Prostate gland (tissue), 2 donors: ENCODE measurements at regions not wholly inside any gene's neighbourhood (a gene's known extent, or its start where the extent isn't known, plus 50 kb on each side); places are given as distances from the start of the nearest gene placed in this dataset.

Experiments used
- DNase-seq: peaks from one replicate; pipeline ENCODE4 v3.0.0-alpha.2; 2019; ENCODE audit warnings: low spot score
- H3K27ac ChIP-seq, 2 donors: fragments of 200-600 bp; sonication (generic); 2 replicates each; pipeline ENCODE4 v1.5.1; 2017 to 2019
- H3K27me3 ChIP-seq: fragments of 200-600 bp; sonication (generic); replicated peaks from 2 replicates; pipeline ENCODE4 v1.5.1; 2019; ENCODE audit not compliant: insufficient read depth
- H3K36me3 ChIP-seq, 2 donors: fragments of 200-600 bp; sonication (generic); 1 replicate in 1 of 2; 2 replicates in 1 of 2; pipeline versions ENCODE4 v1.5.1 to v1.8.1; 2017 to 2019
- H3K4me1 ChIP-seq: fragments of 200-600 bp; sonication (generic); replicated peaks from 2 replicates; pipeline ENCODE4 v1.5.1; 2019
- H3K4me3 ChIP-seq, 2 donors: fragments of 200-600 bp; sonication (generic); 2 replicates each; pipeline ENCODE4 v1.5.1; 2017 to 2019
- H3K9me3 ChIP-seq: fragments of 200-600 bp; sonication (generic); 2 replicates; pipeline ENCODE4 v1.5.1; 2017
- POLR2A ChIP-seq: fragments of 450-650 bp; IDR thresholded peaks from one replicate; pipeline ENCODE4 v1.6.1; 2016; ENCODE audit warnings: antibody characterized with exemption, mild to moderate bottlenecking
- POLR2AphosphoS5 ChIP-seq: sonication (generic); formaldehyde crosslinking; IDR thresholded peaks from one replicate; pipeline ENCODE4 v1.6.1; 2017; ENCODE audit warnings: antibody characterized with exemption
- WGBS: methylation state at CpG from one replicate; pipeline ENCODE4 v1.1.5; 2018; 5-methylcytosine and 5-hydroxymethylcytosine counted together
- intact Hi-C: fragments of 100-400 bp; cut with DNase I; formaldehyde crosslinking; loops from one replicate; pipeline ENCODE4 v1.14.2; 2022
- TF ChIP-seq, protein P1 (sequence below), 4 experiments: fragments of 200-600 bp in 2 of 4; fragments of 450-650 bp in 2 of 4; sonication (generic) in 2 of 4; IDR thresholded peaks; 1 replicate in 3 of 4; 2 replicates in 1 of 4; pipeline ENCODE4 v1.5.1; 2016 to 2019; ENCODE audit warnings: antibody characterized with exemption in 4 of 4, mild to moderate bottlenecking in 2 of 4, moderate library complexity in 2 of 4

DNA sequence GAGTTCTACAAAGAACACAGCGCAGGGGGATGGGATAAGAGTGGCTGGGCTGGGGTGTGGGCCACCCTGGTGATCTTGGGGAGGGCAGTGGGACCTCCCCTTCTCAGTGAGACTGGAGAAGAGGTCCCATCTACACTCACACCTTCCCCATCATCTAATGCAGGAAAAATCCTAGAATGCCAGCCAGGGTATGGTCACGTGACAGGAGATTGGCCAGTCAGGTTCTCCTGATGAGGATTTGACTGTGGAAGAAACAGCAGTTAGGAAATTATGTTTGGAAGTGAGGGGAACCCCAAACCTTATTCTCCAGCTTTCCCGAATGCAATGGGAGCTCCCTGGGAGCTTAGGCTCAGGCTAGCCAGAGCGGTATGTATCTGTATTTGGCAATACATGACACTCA lies 158.8 kb upstream of the GRB10 start:
- intact Hi-C loops = no loop called here
- no peak for TF ChIP-seq POLR2A
- TF ChIP-seq, protein P1, sequence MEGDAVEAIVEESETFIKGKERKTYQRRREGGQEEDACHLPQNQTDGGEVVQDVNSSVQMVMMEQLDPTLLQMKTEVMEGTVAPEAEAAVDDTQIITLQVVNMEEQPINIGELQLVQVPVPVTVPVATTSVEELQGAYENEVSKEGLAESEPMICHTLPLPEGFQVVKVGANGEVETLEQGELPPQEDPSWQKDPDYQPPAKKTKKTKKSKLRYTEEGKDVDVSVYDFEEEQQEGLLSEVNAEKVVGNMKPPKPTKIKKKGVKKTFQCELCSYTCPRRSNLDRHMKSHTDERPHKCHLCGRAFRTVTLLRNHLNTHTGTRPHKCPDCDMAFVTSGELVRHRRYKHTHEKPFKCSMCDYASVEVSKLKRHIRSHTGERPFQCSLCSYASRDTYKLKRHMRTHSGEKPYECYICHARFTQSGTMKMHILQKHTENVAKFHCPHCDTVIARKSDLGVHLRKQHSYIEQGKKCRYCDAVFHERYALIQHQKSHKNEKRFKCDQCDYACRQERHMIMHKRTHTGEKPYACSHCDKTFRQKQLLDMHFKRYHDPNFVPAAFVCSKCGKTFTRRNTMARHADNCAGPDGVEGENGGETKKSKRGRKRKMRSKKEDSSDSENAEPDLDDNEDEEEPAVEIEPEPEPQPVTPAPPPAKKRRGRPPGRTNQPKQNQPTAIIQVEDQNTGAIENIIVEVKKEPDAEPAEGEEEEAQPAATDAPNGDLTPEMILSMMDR (IDR thresholded peaks at IDR 0.05) = no peak
- TF ChIP-seq POLR2AphosphoS5 = no peak

DNA sequence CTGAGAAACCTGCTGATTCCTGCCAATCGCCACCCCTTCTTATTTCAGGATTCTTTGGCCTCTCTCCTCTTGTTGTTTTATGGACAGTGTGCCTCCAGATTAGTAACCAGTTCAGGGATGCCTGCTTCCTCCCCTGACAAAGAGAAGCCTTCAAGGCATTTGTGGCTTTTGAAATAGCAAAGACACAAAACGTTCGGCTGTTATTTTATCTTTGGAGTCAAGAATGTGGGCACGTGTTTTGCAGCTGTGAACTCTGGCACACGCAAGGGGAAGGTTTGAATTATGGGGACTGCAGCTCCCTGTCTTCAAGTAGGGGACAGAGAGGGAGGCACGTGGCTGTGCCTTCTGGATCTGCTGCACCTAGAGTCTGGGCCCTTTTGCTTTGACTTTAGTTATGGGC lies 157.9 kb upstream of the GRB10 start:
- Histone ChIP-seq H3K27ac (no peak overlapping the region), H3K9me3 (no peaks in the 10 kb centered on the region), H3K4me3 (no peak overlapping the region), H3K27me3 (no peaks in the 10 kb centered on the region), H3K4me1 (no peaks in the 10 kb centered on the region), H3K36me3 (no peaks in the 10 kb centered on the region)
- TF ChIP-seq, protein P1 (IDR thresholded peaks at IDR 0.05) = no peak
- TF ChIP-seq POLR2A (no peak), POLR2AphosphoS5 (no peak)
- intact Hi-C loops = no loop called here
- whole genome bisulfite sequencing = 27% methylated on average over 6 of the region's 6 CpGs
- no peak for DNase-seq

More for the DNA sequence above, 158.8 kb upstream of the GRB10 start:
- Histone ChIP-seq H3K27me3 (no peaks in the 10 kb centered on the region), H3K9me3 (no peaks in the 10 kb centered on the region), H3K36me3 (no peaks in the 10 kb centered on the region), H3K4me1 (no peaks in the 10 kb centered on the region), H3K4me3 (no peak overlapping the region), H3K27ac (no peak overlapping the region)
- WGBS = 90% methylated on average over 4 of the region's 4 CpGs
- no peak for DNase-seq

DNA sequence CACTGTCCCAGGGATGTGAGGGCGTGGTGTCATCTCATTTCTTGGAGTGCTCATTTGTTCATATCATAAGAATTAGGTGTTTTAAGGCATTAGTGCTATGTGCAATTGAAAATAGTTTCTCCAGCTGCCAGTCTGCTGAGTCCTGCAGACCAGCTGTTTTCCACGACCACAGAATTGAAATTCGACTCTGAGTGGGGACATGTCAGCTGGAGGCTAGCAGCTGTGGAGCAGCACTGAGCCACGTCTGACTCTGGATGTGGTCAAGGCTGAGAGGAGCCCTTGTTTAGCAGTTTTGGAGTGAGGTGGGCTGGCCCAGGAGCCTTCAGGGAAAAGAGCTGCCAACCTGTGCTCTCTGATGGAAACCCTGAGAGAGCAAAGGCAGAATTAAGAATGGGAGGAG lies 156.3 kb upstream of the GRB10 start:
- H3K27me3 ChIP-seq = no peaks in the 10 kb centered on the region
- H3K4me1 ChIP-seq = no peaks in the 10 kb centered on the region
- no peaks in the 10 kb centered on the region for H3K36me3 ChIP-seq
- no peaks in the 10 kb centered on the region for H3K9me3 ChIP-seq
- no peak for DNase-seq
- TF ChIP-seq POLR2AphosphoS5 = no peak
- TF ChIP-seq, protein P1 (IDR thresholded peaks at IDR 0.05) = no peak
- TF ChIP-seq POLR2A = no peak
- H3K4me3 ChIP-seq = no peak overlapping the region
- H3K27ac ChIP-seq = no peak overlapping the region
- 49% methylated on average over 4 of the region's 4 CpGs for WGBS
- intact Hi-C loops = no loop called here

DNA sequence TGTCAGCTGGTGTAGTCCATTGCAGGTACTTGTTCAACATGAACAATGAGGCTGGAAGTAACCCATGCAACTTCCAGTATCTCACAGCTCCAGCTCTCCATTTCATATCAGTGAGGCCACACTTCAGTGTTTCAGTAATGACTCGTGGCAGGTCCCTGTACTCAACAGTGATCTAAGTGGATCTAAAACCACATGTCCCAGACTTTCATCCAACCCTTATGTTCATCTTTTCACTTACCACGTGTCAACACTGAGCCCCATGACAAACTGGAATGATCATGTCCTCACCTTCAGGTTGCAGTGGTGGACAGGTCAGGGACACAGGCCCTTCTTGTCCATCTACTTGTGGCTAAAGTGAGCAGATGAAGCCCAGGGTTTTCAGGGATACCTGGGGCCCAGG lies 155.0 kb upstream of the GRB10 start:
- Histone ChIP-seq H3K27ac (no peak overlapping the region), H3K36me3 (no peaks in the 10 kb centered on the region), H3K4me3 (no peak overlapping the region), H3K9me3 (no peaks in the 10 kb centered on the region), H3K27me3 (no peaks in the 10 kb centered on the region), H3K4me1 (no peaks in the 10 kb centered on the region)
- intact Hi-C loops = no loop called here
- TF ChIP-seq, protein P1 (IDR thresholded peaks at IDR 0.05) = no peak
- DNase-seq = no peak
- 85% methylated on average over 2 of the region's 2 CpGs for WGBS

DNA sequence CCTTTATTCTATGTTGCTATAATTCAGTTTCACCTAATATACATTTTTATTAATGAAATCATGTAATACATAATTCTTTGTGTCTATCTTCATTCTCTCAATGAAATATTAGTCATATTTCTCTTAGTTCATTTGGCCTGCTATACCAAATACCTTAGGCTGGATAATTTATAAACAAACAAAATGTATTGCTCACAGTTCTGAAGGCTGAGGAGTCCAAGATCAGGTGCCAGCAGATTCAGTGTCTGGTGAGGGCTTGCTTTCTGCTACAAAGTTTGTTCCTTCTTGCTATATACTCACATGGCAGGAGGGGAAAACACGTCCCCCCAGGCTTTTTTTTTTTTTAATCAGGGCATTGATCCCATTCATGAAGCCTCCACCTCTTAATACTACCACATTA lies 143.4 kb upstream of the GRB10 start:
- DNase-seq = no peak
- TF ChIP-seq POLR2A = no peak
- no peak for TF ChIP-seq POLR2AphosphoS5
- TF ChIP-seq, protein P1 (IDR thresholded peaks at IDR 0.05) = no peak
- no peaks in the 10 kb centered on the region for H3K27me3 ChIP-seq
- intact Hi-C loops = no loop called here
- H3K4me1 ChIP-seq = no peaks in the 10 kb centered on the region
- WGBS = 62% methylated on average over 1 of the region's 1 CpG
- H3K27ac ChIP-seq = no peak overlapping the region
- H3K36me3 ChIP-seq = no peaks in the 10 kb centered on the region
- H3K9me3 ChIP-seq = no peaks in the 10 kb centered on the region
- H3K4me3 ChIP-seq = no peak overlapping the region
